ENCODE measurements at regions not wholly inside any gene's neighbourhood (a gene's known extent, or its start where the extent isn't known, plus 50 kb on each side); places are given as distances from the start of the nearest gene placed in this dataset.

DNA sequence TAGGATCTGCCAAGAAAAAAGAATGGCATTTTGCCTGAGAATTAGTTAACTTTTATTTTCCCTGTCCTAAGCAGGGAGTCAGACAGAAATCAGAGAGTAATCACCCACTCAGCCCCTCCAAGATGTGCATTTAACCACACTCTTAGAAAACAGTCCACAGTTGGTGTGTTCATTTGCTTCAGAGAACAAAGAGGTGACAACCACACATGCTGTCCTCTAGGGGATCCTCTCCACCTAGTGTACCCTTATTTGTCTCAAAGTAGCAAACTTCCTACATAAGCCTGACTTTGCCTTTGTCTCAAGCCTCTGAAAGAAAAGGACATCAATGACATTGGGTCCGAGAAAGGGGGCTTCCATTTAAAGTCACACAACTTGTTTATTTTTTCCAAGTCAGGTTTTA lies 107.0 kb upstream of the RFC3 start:
- TF ChIP-seq, protein P1, sequence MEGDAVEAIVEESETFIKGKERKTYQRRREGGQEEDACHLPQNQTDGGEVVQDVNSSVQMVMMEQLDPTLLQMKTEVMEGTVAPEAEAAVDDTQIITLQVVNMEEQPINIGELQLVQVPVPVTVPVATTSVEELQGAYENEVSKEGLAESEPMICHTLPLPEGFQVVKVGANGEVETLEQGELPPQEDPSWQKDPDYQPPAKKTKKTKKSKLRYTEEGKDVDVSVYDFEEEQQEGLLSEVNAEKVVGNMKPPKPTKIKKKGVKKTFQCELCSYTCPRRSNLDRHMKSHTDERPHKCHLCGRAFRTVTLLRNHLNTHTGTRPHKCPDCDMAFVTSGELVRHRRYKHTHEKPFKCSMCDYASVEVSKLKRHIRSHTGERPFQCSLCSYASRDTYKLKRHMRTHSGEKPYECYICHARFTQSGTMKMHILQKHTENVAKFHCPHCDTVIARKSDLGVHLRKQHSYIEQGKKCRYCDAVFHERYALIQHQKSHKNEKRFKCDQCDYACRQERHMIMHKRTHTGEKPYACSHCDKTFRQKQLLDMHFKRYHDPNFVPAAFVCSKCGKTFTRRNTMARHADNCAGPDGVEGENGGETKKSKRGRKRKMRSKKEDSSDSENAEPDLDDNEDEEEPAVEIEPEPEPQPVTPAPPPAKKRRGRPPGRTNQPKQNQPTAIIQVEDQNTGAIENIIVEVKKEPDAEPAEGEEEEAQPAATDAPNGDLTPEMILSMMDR (IDR thresholded peaks at IDR 0.05; ENCODE audit: low read depth, low read length, missing input control): no peak
- TF ChIP-seq JUND (IDR thresholded peaks at IDR 0.05) (no peak), GABPA (IDR thresholded peaks at IDR 0.05 in 1 of 2, conservative IDR thresholded peaks at IDR 0.05 in 1 of 2) (no peak), RAD21 (IDR thresholded peaks at IDR 0.05) (no peak), HNF4G (IDR thresholded peaks at IDR 0.05) (no peak)
- TF ChIP-seq, protein P2, sequence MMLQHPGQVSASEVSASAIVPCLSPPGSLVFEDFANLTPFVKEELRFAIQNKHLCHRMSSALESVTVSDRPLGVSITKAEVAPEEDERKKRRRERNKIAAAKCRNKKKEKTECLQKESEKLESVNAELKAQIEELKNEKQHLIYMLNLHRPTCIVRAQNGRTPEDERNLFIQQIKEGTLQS (IDR thresholded peaks at IDR 0.05): no peak
- TF ChIP-seq, protein P3, sequence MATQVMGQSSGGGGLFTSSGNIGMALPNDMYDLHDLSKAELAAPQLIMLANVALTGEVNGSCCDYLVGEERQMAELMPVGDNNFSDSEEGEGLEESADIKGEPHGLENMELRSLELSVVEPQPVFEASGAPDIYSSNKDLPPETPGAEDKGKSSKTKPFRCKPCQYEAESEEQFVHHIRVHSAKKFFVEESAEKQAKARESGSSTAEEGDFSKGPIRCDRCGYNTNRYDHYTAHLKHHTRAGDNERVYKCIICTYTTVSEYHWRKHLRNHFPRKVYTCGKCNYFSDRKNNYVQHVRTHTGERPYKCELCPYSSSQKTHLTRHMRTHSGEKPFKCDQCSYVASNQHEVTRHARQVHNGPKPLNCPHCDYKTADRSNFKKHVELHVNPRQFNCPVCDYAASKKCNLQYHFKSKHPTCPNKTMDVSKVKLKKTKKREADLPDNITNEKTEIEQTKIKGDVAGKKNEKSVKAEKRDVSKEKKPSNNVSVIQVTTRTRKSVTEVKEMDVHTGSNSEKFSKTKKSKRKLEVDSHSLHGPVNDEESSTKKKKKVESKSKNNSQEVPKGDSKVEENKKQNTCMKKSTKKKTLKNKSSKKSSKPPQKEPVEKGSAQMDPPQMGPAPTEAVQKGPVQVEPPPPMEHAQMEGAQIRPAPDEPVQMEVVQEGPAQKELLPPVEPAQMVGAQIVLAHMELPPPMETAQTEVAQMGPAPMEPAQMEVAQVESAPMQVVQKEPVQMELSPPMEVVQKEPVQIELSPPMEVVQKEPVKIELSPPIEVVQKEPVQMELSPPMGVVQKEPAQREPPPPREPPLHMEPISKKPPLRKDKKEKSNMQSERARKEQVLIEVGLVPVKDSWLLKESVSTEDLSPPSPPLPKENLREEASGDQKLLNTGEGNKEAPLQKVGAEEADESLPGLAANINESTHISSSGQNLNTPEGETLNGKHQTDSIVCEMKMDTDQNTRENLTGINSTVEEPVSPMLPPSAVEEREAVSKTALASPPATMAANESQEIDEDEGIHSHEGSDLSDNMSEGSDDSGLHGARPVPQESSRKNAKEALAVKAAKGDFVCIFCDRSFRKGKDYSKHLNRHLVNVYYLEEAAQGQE (IDR thresholded peaks at IDR 0.05): no peak
